ENCODE measurements at regions not wholly inside any gene's neighbourhood (a gene's known extent, or its start where the extent isn't known, plus 50 kb on each side); places are given as distances from the start of the nearest gene placed in this dataset.
"Not testable (repeated sequence)": the region's sequence is repeated elsewhere in the genome, so short reads cannot be mapped to it uniquely, and the experiment has no call there.

GRCh38 chr7:12821746-12822145, 134.3 kb downstream of the ARL4A start:
- no peak for DNase-seq
- peaks cover 0 to 17% (median 0%) of the 10 kb centered on the region in 6 donors for H3K9me3 Mint-ChIP-seq
- no peaks in the 10 kb centered on the region for H3K36me3 Mint-ChIP-seq
- H3K4me3 Mint-ChIP-seq, result no peak overlapping the region
- H3K27ac Mint-ChIP-seq, result no peak overlapping the region
- H3K4me1 Mint-ChIP-seq, result no peaks in the 10 kb centered on the region
- peaks cover 0 to 5% (median 1%) of the 10 kb centered on the region in 3 donors for H3K27me3 Mint-ChIP-seq (ENCODE audit: low read depth in 3 of 3)

- Mint-ChIP-seq H3K27me3 (ENCODE audit: low read depth in 3 of 3) (peaks cover 0 to 5% (median 1%) of the 10 kb centered on the region in 3 donors), H3K4me1 (no peaks in the 10 kb centered on the region)
- no peak for DNase-seq
These were observed 138.6 kb downstream of the ARL4A start for GRCh38 chr7:12826079-12826478.

DNA sequence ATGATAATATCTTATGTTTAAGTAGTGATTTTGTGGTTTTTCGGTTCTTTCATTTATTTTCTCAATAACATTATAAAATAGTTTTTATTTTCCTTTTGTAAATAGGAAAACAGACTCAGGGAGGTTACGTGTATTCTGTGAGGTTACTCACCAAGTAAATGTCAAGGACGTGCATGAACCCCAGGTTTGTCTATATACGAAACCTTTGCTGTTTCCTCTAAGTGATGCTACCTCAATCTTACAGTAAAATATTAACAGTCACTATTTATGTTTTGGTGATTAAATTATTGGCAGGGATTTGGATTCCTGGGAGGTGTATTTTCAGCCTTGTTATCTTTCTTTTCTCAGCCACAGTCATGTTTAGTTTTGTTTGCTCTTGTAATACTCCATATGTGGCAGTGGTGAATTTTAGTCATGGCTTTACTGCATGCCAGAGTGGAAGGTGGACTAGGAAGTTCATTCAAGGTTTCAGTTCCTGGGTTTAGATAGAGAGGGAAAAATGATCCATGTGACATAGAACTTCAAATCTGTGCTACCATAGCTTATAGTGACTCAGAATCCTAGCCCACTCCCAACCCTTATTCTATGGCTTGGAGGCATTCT, 139.9 kb downstream of the ARL4A start:
- no peak for DNase-seq
- Mint-ChIP-seq H3K27me3 (ENCODE audit: low read depth in 3 of 3) (peaks cover 0 to 5% (median 1%) of the 10 kb centered on the region in 3 donors), H3K36me3 (no peaks in the 10 kb centered on the region), H3K4me1 (no peaks in the 10 kb centered on the region), H3K4me3 (no peak overlapping the region), H3K9me3 (peaks cover 0 to 13% (median 0%) of the 10 kb centered on the region in 6 donors), H3K27ac (no peak overlapping the region)

More at GRCh38 chr7:12826079-12826478, 138.6 kb downstream of the ARL4A start:
- no peak overlapping the region for H3K4me3 Mint-ChIP-seq
- H3K9me3 Mint-ChIP-seq, result peaks cover 0 to 13% (median 0%) of the 10 kb centered on the region in 6 donors
- H3K27ac Mint-ChIP-seq, result no peak overlapping the region
- H3K36me3 Mint-ChIP-seq, result no peaks in the 10 kb centered on the region

- no peak overlapping the region for H3K27ac Mint-ChIP-seq
- H3K4me1 Mint-ChIP-seq, result no peaks in the 10 kb centered on the region
- no peaks in the 10 kb centered on the region for H3K36me3 Mint-ChIP-seq
- peaks cover 0 to 5% (median 1%) of the 10 kb centered on the region in 3 donors for H3K27me3 Mint-ChIP-seq (ENCODE audit: low read depth in 3 of 3)
- H3K9me3 Mint-ChIP-seq, result peaks cover 0 to 19% (median under 1%) of the 10 kb centered on the region in 6 donors
- no peak overlapping the region for H3K4me3 Mint-ChIP-seq
- DNase-seq, result no peak
These were observed 140.5 kb downstream of the ARL4A start for GRCh38 chr7:12827920-12828319.

- no peaks in the 10 kb centered on the region for H3K36me3 Mint-ChIP-seq
These were observed 143.6 kb downstream of the ARL4A start for GRCh38 chr7:12831024-12831423.

GRCh38 chr7:12833829-12834228, 146.4 kb downstream of the ARL4A start:
- no peaks in the 10 kb centered on the region for H3K36me3 Mint-ChIP-seq
- H3K27me3 Mint-ChIP-seq (ENCODE audit: low read depth in 3 of 3), result peaks cover 0 to 4% (median 0%) of the 10 kb centered on the region in 3 donors
- H3K4me3 Mint-ChIP-seq, result no peak overlapping the region
- H3K4me1 Mint-ChIP-seq, result no peaks in the 10 kb centered on the region
- no peak overlapping the region for H3K27ac Mint-ChIP-seq
- DNase-seq, result no peak
- H3K9me3 Mint-ChIP-seq, result peaks cover 4 to 25% (median 9%) of the 10 kb centered on the region in 6 donors

More at GRCh38 chr7:12831024-12831423, 143.6 kb downstream of the ARL4A start:
- Mint-ChIP-seq H3K4me3 (no peak overlapping the region), H3K4me1 (no peaks in the 10 kb centered on the region), H3K27ac (no peak overlapping the region), H3K27me3 (ENCODE audit: low read depth in 3 of 3) (no peaks in the 10 kb centered on the region), H3K9me3 (peaks cover 2 to 25% (median 7%) of the 10 kb centered on the region in 6 donors)
- no peak for DNase-seq

DNA sequence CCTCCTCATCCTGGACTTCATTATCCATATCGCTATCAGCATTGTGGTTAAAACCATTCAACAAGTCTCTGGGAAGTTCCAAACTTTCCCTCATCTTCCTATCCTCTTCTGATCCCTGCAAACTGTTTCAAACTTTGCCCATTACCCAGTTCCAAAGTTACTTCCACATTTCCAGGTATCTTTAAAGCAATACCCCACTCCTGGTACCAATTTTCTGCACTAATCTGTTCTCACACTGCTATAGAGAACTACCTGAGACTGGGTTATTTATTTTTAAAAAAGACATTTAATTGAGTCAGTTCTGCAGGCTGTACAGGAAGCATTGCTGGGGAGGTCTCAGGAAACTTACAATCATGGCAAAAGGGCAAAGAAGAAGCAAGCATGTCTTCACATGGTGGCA, 147.3 kb downstream of the ARL4A start:
- no peak for DNase-seq

DNA sequence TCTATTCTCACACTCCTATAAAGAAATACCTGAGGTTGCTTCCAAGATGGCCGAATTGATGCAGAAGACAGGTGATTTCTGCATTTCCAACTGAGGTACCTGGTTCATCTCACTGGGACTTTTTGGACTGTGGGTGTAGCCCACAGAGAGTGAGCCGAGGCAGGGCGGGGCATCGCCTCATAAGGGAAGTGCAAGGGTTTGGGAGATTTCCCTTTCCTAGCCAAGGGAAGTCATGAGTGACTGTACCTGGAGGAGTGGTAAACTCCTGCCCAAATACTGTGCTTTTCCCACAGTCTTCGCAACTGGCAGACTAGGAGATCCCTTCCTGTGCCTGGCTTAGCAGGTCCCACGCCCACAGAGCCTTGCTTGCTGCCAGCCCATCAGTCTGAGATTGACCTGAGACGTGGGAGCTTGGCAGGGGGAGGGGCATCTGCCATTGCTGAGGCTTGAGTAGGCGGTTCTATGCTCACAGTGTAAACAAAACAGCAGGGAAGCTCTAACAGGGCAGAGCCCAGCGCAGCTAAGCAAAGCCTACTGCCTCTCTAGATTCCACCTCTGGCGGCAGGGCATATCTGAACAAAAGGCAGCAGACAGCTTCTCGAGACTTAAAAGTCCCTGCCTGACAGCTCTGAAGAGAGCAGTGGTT, 152.2 kb downstream of the ARL4A start:
- Mint-ChIP-seq H3K27me3 (ENCODE audit: low read depth in 3 of 3) (peaks cover 0 to 7% (median 2%) of the 10 kb centered on the region in 3 donors), H3K36me3 (no peaks in the 10 kb centered on the region), H3K4me1 (no peaks in the 10 kb centered on the region), H3K9me3 (peaks cover 4 to 37% (median 15%) of the 10 kb centered on the region in 6 donors), H3K4me3 (no peak overlapping the region), H3K27ac (no peak overlapping the region)
- DNase-seq, result no peak

More for the DNA sequence above, 147.3 kb downstream of the ARL4A start:
- Mint-ChIP-seq H3K27ac (no peak overlapping the region), H3K27me3 (ENCODE audit: low read depth in 3 of 3) (peaks cover 0 to 4% (median 0%) of the 10 kb centered on the region in 3 donors), H3K36me3 (no peaks in the 10 kb centered on the region), H3K9me3 (peaks cover 4 to 25% (median 10%) of the 10 kb centered on the region in 6 donors), H3K4me3 (no peak overlapping the region), H3K4me1 (no peaks in the 10 kb centered on the region)

GRCh38 chr7:12844732-12845131, 157.3 kb downstream of the ARL4A start:
- H3K27me3 Mint-ChIP-seq (ENCODE audit: low read depth in 3 of 3); H3K27ac Mint-ChIP-seq; H3K4me3 Mint-ChIP-seq; DNase-seq; H3K36me3 Mint-ChIP-seq; H3K4me1 Mint-ChIP-seq: not testable (repeated sequence)
- peaks cover 2 to 36% (median 22%) of the 10 kb centered on the region in 6 donors for H3K9me3 Mint-ChIP-seq

DNA sequence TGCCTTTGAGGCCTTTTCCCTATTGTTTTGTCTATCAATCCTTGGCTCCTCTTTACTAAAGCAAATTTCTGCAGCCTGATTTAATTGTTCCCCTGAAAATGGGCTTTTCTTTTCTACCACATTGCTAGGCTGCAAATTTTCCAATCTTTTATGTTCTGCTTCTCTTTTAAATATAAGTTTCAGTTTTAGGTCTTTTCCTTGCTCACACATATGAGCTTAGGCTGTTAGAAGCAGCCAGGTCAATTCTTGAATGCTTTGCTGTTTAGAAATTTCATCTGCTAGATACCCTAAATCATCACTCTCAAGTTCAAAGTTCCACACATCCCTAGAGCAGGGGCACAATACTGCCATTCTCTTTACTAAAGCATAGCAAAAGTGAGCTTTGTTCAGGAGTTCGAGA, 159.6 kb downstream of the ARL4A start:
- H3K4me1 Mint-ChIP-seq, result no peaks in the 10 kb centered on the region
- no peak for DNase-seq
- H3K36me3 Mint-ChIP-seq, result no peaks in the 10 kb centered on the region
- peaks cover 0 to 33% (median 17%) of the 10 kb centered on the region in 6 donors for H3K9me3 Mint-ChIP-seq
- H3K27ac Mint-ChIP-seq, result no peak overlapping the region
- H3K4me3 Mint-ChIP-seq, result no peak overlapping the region
- H3K27me3 Mint-ChIP-seq (ENCODE audit: low read depth in 3 of 3), result peaks cover 0 to 3% (median 2%) of the 10 kb centered on the region in 3 donors

DNA sequence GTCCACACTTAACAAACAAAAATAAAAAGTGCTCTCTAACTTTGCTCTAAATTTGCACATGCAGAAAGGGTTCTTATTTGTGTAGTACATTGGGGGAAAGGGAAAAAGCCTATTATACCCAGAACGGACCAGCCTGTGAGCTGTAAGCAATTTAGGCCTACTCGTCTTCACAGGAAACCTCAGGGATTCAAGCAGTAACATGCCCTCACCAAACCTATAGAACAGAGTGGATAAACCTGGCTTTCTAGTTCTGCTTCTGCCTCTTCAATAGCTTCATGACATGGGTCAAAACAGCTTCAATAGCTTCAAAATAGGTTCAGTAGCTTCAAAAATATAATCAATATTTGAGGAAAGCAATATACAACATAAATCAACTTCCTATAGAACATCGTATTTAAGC, 163.7 kb downstream of the ARL4A start:
- Mint-ChIP-seq H3K4me3 (no peak overlapping the region), H3K27me3 (ENCODE audit: low read depth in 3 of 3) (no peaks in the 10 kb centered on the region), H3K36me3 (no peaks in the 10 kb centered on the region), H3K27ac (no peak overlapping the region), H3K4me1 (no peaks in the 10 kb centered on the region), H3K9me3 (peaks cover 0 to 9% (median 3%) of the 10 kb centered on the region in 6 donors)
- no peak for DNase-seq

DNA sequence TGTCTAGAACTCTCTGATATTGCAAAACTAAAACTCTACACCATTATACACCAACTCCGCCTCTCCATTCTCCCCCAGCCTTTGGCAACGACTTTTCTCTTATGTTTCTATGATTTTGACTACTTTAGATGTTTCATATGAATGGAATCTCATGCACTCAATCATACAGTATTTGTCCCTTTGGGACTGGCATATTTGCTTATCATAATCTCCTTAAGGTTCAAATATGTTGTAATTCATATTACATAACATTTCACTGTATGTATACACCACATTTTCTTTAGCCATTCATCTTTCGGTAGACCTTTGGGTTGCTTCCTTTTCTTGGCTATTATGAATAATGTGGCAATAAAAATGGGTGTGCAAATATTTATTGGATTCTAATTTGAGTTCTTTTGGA, 164.4 kb downstream of the ARL4A start:
- no peaks in the 10 kb centered on the region for H3K4me1 Mint-ChIP-seq
- no peak overlapping the region for H3K27ac Mint-ChIP-seq
- no peaks in the 10 kb centered on the region for H3K27me3 Mint-ChIP-seq (ENCODE audit: low read depth in 3 of 3)
- no peak overlapping the region for H3K4me3 Mint-ChIP-seq
- no peak for DNase-seq
- H3K9me3 Mint-ChIP-seq, result peaks cover 0 to 8% (median 3%) of the 10 kb centered on the region in 6 donors
- H3K36me3 Mint-ChIP-seq, result no peaks in the 10 kb centered on the region

GRCh38 chr7:12855036-12855435, 167.6 kb downstream of the ARL4A start:
- Mint-ChIP-seq H3K36me3 (no peaks in the 10 kb centered on the region), H3K4me1 (no peaks in the 10 kb centered on the region), H3K9me3 (peaks cover 0 to 4% (median 0%) of the 10 kb centered on the region in 6 donors), H3K27me3 (ENCODE audit: low read depth in 3 of 3) (no peaks in the 10 kb centered on the region), H3K27ac (no peak overlapping the region), H3K4me3 (no peak overlapping the region)
- no peak for DNase-seq

DNA sequence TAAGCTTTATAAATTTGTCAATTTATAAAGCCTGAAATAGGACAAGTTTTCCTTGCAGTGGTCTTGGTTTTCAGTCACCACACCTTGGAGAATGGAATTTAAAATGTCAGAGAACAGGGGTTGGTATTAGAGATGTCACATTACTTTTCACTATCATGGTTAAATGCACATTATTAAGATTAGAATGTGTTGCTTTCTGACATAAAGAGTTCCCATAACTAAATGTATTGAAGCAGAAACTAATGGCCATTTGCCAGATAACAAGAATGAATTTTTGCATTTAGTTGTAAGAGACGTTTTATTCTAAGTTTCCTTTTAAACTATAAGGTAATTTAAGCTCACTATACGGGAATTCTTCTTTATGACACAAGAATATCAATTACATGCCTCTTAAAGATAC, 172.3 kb downstream of the ARL4A start:
- Mint-ChIP-seq H3K27ac (no peak overlapping the region), H3K9me3 (peaks cover 0 to 4% (median 0%) of the 10 kb centered on the region in 6 donors), H3K27me3 (ENCODE audit: low read depth in 3 of 3) (peaks cover 0 to 2% (median 0%) of the 10 kb centered on the region in 3 donors), H3K36me3 (no peaks in the 10 kb centered on the region), H3K4me1 (no peaks in the 10 kb centered on the region), H3K4me3 (no peak overlapping the region)
- DNase-seq, result no peak
